DMS79 treated with DMSO at 0.1 percent for 48 hours (cell line): ENCODE measurements at regions not wholly inside any gene's neighbourhood (a gene's known extent, or its start where the extent isn't known, plus 50 kb on each side); places are given as distances from the start of the nearest gene placed in this dataset.
"Not testable (repeated sequence)": the region's sequence is repeated elsewhere in the genome, so short reads cannot be mapped to it uniquely, and the experiment has no call there.

ENCODE experiments used
- DNase-seq: peaks from one replicate; lab custom pipeline; 2025; lab: John Stamatoyannopoulos, UW

DNA sequence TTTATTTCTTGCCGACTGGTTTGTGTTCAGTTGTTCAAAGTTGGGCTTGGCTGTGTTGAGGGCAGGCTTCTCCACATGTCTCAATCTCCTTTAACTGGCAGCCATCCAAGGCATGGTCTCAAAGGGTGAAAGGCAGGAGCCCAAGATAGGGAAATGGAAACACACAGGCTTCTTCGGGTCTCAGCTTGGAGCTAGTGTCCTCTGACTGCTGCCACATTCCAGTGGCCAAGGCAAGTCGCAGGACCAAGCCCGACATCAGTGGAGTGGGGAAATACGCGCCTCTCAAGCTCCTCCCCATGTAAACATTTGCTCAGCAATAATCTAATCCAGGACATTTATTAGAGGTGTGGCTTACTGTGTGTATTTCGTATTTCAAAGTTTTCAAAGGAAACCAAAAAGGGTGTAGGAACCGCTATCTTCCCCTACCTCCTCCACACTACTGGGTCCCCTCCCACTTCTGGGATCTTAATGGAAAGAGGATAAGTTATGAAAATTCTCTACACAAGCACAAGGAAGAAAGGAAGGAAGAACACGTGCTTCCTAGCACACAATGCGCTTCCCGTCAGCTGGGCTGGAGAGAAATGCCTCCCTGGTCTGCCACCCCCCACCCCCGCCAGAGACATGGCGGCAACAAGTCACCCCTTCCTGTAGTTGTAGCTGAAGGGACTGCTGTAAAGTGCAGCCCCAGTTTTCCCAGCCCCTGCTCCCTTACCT is 181.7 kb downstream of the FAM43A start:
- DNase-seq: no peak

DNA sequence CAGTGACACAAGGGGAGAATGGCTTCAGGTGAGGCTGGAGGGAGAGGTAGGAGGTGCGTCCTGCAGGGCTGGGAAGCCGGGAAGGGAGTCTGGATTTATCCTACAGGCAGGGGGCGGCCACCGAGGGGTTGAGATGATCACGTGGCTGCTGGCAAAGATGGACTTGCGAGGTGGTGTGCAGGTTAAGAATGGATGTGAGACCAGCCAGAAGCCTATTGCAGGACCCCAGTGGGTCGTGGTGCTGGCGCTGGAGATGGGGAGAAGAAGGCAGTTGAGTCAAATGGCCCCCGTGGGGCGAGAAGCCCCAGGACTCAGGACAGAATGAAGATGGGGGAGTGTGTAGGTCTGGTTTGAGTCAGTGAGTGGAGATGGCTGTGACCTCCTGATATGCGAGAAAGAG is 183.1 kb downstream of the FAM43A start:
- no peak for DNase-seq

DNA sequence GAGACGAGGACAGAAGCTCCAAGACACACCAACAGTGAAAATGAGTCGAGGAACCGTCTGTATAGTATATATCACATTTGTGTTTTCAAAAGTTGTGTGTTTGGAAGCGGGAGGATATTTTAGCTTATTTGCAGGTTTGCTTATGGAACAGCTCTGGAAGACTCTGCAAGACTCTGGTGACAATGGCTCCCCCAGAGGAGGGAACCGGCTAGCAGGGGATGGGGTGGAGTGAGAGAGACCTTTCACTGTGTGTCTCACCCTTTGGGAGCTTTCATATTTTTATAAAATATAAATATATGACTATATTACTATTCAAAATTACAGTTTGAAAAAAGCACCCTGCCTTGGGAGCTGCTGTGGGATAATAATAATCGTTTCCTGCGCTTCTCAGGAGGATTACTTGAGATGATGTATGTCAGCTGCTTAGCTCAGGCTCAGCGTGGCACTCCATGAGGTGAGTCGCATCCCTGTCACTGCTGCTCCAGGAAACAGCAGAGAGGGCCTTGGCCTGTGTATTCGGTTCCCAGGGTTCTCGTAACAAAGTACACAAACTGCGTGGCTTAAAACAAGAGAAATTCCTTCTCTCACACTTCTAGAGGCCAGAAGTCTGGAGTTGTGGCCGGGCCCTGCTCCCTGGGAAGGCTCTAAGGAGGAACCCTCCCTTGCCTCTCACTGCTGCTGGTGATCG is 183.9 kb downstream of the FAM43A start:
- no peak for DNase-seq

DNA sequence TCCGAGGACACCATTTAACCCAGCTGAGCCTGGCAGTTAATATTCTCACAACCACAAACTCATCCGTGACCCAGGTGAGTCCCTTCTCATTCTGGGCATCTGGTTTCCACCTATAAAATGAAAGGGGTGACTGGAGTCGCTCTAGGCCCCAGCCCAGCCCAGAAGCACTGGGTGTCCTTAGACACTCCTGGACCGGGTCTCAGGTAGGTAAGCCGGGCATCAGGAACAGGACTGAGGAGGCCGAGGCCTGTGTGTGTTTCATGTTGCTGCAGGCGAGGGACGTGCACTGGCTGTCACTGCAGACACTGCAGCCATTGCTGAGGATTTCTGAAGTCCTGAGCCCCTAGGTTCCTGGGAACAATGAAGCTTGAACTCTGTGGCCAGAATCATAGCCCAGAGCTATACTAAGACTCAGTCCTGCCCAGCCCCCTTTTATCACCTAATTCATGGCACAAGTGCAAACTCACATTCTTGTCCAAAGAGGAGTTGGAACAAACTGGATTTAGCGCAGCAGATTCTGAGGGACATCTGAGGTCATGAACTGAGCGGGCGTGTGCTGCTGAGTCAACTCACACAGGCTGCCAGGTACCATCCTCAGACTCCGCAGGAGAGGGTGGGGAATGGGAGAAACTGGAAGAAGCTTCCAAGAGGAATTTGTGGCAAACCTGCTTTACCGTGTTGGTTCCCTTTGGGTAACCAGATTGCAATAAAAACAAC is 184.9 kb downstream of the FAM43A start:
- DNase-seq: no peak

DNA sequence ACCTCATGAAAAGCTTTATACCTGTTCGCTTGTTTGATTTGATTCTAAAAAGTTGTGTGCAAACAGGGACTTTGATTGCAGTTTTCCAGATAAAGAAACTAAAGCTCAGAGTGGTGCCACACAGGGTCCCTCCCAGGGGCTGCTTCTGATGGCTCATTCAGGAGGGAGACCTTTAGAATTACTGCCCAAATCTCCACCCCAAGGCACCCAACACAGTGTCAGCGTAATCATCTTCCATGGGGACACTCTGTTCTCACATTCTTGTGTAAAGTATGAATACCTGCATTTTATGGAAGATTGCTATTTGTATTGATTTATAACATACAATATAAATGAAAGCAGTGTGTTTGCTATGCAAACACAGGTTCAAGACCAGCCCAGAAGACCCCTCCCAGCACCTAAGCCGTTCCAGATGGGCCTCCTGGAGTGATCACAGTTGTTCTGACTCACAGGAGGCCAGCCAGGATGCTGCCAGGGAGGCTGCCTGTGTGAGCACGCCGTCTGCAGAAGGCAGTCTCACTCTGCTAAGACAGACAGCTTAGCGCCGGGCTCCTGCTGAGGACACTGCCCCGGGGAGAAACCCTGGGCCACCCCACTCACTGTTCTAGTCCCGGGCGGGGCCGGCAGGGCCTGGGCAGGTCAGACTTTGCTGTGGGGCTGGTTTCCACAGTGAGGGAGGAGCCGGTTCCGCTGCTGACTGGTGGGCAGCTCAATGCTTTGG is 185.6 kb downstream of the FAM43A start:
- DNase-seq: peak; percentile 61

DNA sequence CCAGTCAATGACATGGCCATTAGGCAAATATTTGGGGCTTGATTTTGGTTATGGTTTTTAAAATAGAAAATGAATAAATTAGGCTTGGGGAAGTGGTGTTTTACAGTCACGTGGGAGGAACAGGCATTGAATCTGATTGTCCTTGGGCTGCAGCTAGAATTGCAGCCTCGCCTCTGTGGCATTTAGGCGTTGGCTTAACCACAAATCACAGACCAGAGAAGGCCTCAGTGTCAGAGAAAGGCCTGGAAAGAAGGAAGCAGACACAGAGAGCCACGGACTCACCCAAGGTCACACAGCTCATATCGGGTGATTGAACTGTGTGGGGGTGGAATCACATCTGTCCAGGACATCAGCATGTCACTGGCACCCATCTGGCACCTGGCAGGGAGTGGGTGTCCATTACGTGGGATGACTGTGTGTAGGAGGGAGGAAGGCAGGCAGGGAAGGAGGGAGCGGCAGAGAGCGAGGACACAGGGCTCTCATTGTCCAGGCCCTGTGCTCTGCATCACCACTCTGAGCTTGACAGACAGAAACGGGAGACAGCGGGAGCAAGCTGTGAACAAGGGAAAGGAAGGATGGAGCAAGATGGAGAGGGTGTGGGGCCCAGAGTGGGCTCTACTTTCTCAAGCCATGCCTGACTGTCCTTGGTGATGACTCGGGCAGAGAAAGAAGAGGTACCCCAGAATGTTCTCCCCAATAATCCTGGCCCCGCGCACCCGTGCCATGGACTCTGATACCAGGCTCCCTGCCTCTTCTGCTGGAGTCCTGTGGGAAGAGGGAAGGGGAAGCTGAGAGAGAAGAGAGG is 186.4 kb downstream of the FAM43A start:
- DNase-seq: no peak

DNA sequence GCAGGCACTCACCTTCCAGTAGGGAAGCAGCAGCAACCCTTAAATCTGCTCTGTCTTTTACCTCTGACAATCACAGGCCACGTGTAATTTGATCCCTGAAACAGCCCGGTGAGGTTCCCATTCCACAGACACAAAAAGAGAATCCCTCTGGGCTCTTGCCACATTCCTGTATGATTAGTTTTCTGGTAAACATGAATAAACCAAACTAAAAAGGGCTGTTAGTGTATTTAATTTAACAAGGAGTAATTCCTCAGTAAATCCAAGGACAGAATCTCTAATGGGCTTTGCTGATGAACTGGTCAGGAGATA is 186.9 kb downstream of the FAM43A start:
- DNase-seq: no peak

DNA sequence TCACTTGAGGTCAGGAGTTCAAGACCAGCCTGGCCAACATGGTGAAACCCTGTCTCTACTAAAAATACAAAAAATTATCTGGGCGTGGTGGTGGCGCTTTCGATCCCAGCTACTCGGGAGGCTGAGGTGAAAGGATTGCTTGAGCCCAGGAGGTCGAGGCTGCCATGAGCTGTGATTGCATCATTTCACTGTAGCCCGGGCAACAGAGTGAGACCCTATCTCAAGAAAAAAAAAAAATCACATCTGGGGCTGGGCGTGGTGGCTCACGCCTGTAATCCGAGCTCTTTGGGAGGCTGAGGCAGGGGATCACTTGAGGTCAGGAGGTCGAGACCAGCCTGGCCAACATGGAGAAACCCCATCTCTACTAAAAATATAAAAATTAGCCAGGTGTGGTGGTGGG is 187.8 kb downstream of the FAM43A start:
- not testable (repeated sequence) for DNase-seq

DNA sequence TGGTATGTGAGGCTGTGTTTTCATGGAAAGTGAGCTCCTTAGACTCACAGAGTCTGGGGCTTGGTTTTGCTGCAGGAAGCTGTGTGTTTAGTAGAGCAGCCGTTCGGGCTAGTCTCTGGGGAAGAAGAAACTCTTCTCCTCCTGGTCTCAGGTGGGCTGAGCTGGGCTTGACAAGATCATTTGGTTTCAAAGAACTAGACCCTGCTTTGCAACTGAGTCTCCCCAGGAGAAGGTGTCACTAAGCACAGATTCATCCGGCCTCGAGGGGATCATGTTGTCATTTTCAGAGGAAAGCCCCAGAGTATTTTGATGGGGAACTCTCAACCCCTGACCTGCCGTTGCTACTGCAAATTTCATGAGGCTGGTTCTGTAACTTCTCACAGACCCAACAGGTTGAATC is 188.5 kb downstream of the FAM43A start:
- DNase-seq: no peak

DNA sequence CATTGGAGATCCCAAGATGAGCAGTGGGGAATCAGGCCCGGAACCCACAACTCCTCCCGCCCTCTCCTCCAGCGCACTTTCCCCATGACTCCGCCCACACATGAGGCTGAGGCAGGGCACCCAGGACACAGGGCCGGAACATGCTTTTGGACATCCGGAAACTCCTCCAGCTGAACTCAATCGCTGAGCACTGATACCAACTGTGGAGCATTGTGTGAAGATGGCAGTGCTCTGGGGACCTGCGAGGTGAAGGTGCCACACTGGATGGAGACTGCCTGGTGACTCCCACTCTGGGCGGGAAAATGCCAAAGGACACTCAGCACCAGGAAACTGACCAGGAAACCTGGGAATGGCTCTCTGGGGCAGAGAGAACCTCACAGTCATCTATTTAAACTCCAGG is 189.1 kb downstream of the FAM43A start:
- DNase-seq: no peak

DNA sequence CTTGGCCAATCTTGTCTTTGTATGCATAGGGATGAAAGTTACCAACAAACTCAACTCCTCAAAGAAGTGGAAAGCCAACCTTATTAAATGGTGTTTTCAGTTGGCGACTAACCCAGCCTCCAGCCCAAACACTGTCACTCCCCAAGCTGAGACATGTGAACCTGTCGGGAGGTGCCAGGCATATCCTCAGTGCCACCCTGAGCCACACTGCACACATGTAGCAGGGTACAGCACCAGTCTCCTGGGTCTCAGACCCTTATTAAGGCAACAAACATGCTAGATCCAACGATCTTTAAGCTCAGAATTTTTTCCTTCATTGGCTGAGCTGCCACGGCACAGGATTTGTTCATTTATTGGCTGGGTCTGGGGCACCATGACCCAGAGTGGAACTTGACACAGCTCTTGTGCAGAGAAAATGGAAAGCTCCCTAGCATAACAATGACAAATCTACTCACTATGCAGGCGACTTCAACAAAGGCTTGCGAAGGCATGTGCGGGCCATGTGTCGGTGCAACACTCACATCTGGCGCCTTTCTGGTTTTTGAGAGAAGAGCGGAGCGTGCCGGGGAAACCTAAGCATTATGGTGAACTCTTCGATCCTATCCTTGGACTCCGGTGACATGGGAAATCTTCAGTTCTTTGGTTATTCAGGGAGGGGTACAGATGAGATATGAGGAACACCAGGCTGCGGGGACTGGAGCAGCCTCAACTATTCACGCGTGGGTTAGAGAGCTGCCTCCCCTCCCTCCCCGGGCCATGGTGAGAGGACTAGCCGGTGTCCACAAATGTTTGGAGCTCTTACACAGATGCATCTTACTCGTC is 190.1 kb downstream of the FAM43A start:
- DNase-seq: no peak

DNA sequence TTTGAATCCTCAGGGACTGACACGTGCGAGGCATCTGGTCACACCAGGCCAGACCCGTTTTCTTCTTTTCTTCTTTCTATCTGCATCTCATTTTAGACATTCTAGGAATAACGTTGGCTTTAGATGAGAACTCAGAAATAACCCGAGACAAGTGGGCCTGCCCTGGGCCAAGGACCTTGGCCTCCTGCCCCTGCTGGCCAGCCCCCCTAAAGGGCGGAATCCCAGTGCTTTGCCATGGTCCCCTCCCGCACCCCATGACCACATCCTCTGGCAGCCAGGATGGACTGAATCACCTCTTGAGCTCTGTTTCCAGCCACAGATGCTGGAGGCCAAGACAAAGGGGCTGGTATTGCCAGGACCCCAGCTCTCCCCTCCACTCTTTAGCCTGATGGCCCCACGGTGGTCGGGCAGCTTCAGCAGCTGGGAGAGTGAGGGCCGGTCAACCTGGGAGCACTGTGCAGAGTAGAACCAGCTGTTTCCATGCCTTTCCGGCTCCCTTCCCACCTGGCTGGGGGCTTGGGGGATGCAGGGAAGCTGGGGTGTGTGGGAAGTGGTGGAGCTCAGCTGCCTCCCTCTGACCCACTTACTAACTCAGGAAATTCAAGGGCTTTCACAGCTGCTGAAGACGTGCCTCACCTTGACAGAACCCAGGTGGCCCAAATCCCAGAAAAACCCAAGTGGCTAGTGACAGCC is 190.9 kb downstream of the FAM43A start:
- no peak for DNase-seq

DNA sequence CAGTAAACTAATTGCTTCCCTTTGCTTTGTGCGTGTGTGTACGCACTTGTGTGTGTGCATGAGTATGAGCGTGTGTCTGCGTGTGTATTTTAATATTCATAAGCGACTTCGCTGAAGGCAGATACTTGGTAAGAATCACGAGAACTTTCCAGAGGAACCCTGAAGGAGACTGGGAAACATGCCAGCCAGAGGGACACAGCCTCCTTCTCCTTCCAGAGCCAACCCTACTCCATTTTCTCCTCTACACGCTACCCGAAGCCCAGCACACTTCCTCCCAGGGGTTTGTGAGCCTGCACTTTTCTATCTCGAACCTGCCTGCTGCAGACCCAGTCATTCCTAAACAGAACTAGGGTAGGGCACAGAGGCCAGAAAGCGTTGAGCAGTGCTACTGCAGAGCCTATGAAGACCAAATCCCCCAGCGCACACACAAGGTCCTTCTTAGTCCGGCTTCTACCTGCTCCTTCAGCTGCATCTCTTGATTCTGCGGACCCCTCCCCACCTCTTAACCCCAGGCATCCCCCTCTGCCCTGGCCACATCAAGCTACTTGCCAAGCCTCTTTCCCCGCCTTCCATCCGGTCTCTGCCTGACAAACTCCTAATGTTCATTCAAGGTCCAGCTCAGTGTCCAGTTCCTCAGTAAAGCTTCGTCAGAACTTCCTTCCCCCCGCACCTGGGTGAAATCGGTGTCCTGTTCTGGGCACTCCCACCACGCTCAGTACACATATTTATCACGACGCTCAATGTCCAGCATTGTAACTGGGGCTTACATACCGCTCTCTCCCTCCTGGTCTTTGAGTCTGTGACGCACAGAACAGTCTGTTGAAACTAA is 191.8 kb downstream of the FAM43A start:
- no peak for DNase-seq

DNA sequence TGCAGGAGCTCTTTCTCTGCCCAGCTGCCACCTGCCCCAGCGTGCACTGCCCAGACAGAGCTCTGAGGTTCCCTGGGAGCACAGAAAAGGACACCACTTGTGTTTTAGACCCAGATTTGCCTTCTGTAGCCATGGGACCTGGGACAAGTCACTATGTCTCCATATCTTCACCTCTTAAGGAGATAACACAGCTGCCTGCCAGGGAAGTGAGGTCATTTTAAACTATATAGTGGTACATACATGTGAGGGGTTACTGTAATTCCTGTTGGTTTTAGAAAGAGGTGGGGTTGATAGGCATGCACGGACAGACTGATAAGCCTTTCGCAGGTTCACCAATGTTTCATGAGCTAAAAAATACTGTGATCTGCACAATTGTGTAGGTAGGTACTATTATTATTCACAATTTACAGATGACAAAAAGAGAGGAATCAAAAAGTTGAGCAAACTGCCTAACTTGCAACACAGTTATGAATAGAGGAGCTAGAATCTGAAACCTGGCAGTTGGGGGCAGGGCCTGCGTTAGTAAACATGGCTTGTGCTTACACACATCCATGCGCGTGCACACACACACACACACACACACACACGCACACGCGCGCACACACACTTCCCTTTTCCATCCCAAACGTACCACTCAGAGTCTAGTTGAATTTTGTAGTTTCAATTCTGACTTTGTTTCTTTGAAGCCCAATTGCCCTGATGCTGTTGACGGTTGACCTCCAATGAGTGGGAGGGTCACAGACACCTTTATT is 193.6 kb downstream of the FAM43A start:
- no peak for DNase-seq

DNA sequence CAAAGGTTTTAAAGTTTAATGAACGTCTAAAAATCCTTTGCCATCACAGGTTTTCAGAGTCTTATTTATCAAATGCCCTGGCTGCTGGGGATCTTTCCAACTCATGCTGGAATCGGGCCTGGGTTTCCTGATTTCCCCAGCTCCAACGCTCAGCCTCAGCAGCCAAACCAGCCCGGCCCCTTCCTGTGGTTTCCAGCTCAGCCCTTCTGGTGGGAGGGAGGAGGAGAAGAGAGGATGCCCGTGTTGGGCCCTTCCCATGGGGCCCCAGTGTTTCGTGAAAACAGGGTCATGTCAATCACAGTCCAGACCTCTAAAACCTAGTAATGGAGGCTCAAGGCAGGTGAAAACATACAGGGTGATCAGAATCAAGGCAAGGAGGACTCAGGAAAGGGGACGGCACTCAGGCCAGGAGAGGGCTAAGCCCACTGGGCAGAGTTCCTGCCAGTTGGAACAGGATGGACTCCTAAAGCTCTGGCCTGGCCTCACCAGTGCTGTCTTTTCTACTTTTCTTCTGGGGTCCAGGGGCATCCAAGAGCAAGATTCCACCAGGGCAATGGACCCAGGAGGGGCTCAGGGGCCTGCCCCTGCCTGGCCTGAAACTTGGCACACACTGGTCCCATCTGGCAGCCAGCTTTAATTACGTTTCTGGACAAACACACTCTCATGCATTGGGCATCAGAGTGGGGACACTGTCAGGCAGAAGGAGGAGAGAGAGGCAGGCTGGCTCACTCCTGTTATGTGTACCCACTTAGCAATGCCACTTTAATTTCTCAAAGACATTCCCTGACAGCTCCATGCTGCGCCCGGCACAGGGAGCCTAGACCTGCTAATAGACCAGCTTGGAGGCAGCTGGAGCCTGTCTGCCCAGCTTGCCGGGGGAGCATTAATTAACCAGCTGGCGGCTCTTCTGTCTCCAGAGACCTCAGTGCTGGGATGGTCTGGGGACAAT is 194.6 kb downstream of the FAM43A start:
- DNase-seq: peak; percentile 76

DNA sequence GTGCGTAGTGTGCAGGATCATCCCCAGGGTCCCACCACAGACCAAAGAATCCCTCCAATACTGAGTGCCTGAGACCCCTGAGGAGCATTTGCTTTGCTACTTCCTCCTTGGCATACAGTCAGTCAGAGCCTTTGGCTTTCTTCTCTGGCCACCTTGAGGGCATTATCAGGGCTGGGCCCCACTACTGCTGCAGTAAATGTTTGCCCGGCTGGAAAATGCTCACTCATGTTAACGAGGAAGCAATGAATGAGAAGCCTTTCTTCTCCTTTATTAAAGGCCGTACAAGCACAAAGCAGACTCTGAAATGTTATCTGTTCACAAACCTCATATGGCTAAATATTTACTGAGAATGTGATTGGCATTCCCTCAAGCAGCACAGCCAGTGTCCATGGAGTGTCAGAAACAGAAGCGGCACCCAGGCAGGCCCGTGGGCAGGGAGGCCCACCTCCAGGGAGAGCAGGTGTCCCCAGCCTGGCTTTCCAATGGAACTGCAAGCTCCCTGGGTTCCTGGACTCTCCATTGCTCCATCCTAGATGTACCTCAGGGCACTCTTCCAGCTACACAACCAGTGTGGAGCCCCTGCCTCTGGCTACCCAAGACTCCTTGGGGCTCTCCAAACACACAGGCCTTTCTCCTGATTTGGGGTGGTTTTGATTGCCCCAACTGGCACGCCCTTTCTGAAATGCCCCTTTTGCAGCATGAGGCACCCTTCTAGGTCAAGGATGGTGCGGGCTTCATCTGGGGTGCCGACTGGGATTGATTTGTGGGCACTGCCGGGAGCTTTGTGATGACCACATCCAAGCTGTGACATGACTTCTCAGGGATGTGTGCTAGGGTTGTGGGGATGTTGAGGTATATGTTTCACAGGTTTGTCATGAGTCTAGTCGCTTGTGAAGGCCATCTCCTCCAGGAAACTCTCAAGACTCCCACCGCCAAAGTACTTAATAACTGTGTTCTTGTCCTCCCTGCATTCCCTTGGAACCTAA is 195.6 kb downstream of the FAM43A start:
- DNase-seq: peak; percentile 73
